GM13977 (cell line): ENCODE measurements at regions not wholly inside any gene's neighbourhood (a gene's known extent, or its start where the extent isn't known, plus 50 kb on each side); places are given as distances from the start of the nearest gene placed in this dataset.

Experiments
- DNase-seq: peaks from one replicate; pipeline ENCODE4 v3.0.0; 2012; ENCODE audit warnings: low spot score
- in situ Hi-C: fragments of 300-500 bp; cut with MboI; formaldehyde crosslinking; loops from one replicate; pipeline ENCODE4 v1.12.0; 2022; ENCODE audit warnings: low sequenced_read_pairs, low pct_unique_long_range_greater_than_20kb, mixed read lengths, inconsistent platforms; ENCODE audit not compliant: unreplicated experiment
- TF ChIP-seq, protein P1 (sequence below): IDR thresholded peaks from 2 replicates; pipeline ENCODE4 v1.5.1; 2012; ENCODE audit warnings: mild to moderate bottlenecking, control low read depth; ENCODE audit not compliant: insufficient read depth; ENCODE audit errors: extremely low read depth, missing control alignments

DNA sequence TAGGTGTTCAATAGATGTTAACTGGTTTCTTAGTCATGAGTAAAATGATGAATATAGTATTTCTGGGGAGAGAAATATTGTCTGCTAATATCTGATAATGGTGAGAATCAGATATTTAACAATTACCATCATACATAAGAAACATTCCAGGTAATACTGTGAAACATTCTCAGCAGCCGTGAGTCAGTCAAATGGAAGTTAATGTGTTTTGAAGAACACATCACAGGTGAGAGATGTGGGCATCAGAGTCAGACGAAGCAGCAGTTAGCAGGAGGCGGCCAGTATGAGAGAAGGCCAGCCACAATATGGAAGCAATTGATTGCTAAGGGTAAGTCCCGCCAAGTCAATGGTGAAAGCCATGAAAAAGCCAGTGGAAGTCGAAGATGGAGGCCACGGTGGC lies 1035.9 kb downstream of the TUSC7 start:
- in situ Hi-C loops = no loop called here
- no peak for DNase-seq
- TF ChIP-seq, protein P1, sequence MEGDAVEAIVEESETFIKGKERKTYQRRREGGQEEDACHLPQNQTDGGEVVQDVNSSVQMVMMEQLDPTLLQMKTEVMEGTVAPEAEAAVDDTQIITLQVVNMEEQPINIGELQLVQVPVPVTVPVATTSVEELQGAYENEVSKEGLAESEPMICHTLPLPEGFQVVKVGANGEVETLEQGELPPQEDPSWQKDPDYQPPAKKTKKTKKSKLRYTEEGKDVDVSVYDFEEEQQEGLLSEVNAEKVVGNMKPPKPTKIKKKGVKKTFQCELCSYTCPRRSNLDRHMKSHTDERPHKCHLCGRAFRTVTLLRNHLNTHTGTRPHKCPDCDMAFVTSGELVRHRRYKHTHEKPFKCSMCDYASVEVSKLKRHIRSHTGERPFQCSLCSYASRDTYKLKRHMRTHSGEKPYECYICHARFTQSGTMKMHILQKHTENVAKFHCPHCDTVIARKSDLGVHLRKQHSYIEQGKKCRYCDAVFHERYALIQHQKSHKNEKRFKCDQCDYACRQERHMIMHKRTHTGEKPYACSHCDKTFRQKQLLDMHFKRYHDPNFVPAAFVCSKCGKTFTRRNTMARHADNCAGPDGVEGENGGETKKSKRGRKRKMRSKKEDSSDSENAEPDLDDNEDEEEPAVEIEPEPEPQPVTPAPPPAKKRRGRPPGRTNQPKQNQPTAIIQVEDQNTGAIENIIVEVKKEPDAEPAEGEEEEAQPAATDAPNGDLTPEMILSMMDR = no peak

DNA sequence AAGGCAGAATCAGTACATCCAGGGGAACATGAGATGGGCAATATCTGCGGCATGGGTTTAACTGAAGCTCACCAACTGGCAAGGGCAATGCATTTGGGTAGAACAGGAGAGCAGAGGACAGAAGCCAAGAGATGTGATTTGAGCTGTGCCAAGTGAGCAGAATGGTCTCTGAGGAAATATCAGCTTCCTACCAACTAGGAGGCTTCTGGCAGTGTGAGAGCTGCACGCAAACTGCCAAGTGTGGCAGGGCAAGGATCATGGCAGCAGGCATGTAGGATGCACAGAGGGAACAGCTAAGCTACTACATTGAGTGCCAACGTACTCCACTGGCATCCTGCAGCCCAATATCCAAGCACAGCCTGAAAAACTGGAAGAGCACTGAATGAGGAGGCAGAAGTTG lies 1036.5 kb downstream of the TUSC7 start:
- TF ChIP-seq, protein P1 = no peak
- in situ Hi-C loops = no loop called here
- DNase-seq = no peak

DNA sequence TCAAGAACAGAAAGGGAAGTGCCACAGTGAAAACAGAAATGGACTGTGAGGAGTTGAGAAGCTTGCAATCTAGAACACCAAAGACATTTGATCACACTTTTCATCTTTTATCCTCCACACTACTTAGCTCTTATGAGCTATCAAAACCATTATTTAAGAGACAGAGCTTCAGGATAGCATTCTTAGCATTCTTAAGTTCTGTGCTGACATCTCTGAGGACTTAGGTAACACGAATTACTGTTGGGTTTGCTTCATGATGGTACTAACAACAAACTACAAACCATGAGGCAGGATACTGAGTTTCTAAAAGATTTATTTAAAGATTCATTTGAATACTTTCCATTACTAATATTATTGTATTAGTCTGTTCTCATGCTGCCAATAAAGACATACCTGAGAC lies 1038.6 kb downstream of the TUSC7 start:
- DNase-seq = no peak
- in situ Hi-C loops = no loop called here
- TF ChIP-seq, protein P1 = no peak

DNA sequence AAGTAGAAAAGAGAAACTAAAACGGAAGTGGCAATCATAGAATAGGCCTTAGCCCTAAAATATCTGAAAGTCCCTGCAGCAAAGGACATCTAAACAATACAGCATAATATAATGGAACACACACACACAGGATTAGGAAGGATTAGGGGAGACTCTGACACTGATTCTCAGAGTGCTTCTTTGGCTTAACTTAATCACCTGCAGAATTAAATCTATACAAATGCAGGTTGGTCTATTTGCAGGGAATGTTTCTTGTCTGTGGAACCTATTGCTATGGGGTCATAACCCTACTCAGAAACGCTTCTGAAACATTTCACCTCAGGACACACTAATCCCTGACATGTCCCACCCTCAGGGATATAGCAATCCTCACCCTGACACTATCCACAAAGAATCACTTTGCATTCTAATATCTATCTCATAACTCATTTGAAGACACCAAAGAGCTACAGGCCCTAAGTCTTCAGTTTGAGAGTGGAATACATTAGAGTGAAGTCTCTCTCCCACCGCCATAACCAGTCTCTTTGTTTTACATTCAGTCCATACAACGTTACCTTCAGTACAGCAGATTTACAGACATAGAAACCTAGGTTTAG lies 1041.2 kb downstream of the TUSC7 start:
- in situ Hi-C loops = no loop called here
- TF ChIP-seq, protein P1 = no peak
- DNase-seq = no peak

DNA sequence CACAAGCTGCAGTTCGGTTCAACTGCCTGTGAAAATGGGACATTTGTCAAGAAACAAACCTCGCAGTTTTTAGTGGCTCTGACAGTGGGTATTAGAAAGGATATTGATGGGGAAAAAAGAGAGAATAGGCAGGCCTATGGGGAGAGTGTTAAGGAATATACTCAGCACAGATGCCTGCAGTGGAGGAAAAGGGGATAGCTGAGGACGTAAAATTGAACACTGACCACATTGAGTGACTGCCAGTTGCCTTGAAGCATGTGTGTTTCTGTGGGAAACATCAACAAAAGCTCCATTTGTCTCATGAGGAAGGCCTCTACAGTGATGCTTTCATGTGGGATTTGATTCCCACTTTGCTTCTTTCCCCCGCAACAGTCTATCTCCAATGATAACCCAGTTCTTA lies 1042.1 kb downstream of the TUSC7 start:
- TF ChIP-seq, protein P1 = no peak
- no peak for DNase-seq
- in situ Hi-C loops = no loop called here

DNA sequence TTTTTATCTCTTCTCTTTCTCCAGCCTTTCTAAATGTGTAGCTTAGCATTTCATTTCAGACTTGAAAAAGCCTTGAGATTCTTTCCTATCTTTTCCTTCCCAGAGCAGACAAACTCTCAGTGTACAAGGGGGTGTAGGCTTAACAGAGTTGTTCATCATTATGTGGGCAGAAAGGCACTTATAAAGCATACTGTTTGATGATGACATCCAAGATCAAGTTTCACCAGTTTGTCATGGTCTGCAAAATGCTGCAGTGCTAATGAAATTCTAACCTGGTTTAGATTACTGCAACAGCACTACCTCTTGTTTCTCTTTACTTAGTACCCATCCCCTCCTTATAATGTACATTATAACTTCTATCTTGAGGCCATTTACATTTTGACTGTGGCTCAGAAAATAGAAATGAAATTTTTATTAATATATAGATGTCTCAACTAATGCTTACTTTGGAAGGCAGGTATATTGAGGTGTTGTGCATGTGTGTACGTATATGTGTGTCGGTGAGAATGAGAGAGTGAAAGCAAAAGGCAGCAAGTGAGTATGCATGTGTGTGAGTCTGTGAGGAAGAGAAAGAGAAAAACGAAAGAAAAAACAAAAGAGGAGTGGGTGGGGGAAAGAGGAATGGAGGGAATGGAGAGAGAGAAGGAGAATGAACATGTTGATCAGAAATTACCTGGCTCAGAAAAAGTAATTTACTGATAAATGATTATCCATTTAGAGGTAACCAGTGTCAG lies 1043.6 kb downstream of the TUSC7 start:
- TF ChIP-seq, protein P1 = no peak
- in situ Hi-C loops = no loop called here
- no peak for DNase-seq
